HG03342 (cell line): ENCODE measurements at regions not wholly inside any gene's neighbourhood (a gene's known extent, or its start where the extent isn't known, plus 50 kb on each side); places are given as distances from the start of the nearest gene placed in this dataset.
"Not testable (repeated sequence)": the region's sequence is repeated elsewhere in the genome, so short reads cannot be mapped to it uniquely, and the experiment has no call there.

Source experiments
- ATAC-seq: cut with Tn5 transposase; IDR thresholded peaks from one replicate; pipeline ENCODE4 v1.9.1; 2021; ENCODE audit warnings: mild to moderate bottlenecking, moderate library complexity; ENCODE audit not compliant: unreplicated experiment

DNA sequence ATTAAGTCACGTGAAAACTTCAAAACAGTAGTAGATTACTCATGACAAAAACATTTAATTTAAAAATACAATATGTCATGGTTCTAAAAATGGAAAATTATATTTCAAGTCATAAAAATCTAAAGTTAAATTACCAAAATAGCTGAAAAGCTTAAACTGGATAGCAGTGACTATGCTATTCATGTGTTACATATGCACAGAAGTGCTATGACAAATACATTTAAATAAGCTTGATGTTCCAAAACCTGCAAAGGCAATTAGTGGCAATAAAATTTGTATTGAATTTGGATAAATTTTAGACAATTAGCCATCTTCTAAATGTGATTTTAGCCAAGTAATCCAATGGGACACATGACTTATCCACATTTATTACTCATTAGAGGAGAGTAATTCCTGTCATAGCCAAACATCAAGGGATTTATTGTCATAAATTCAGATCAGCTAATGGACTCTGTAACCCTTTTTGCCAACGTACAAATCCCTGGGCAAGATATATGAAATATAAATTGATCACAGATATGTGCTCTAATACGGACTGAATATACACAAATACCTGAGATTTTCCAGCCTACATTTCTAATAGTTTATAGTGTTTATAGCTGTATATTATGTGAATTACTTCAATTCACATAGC, 419.4 kb downstream of the ISL1 start:
- ATAC-seq: no peak

GRCh38 chr5:51806677-51807076, 423.4 kb downstream of the ISL1 start:
- no peak for ATAC-seq

- no peak for ATAC-seq
Measured at GRCh38 chr5:51810592-51810991, 427.3 kb downstream of the ISL1 start.

DNA sequence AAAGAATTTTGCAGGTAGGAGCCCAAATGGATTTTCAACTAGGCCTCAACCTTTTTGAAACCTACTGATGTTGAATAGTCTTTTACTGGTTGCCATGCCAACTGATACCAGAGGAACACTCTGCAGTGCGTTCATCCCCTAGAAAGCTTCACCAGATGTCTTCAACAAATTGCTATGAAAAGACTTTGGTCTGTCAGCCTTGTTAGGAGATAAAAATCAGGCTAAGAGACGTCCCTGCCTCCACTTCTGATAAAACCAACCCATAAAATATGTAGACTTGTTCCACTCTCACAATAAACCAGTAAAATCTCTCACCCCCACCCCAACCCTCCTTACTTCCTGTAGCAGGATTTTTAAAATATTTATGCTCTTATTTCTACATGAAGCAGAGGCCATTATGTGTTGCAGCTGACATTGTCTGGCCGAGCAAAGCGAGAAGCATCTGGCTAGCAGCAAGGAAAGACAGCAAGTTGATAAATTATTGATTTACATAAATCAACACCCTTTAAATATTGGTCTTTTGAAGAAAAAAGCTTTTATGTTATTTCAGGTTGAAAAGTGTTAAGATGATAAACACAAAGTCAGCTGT, 428.7 kb downstream of the ISL1 start:
- no peak for ATAC-seq

- ATAC-seq: not testable (repeated sequence)
Measured at GRCh38 chr5:51814817-51815216, 431.6 kb downstream of the ISL1 start.

DNA sequence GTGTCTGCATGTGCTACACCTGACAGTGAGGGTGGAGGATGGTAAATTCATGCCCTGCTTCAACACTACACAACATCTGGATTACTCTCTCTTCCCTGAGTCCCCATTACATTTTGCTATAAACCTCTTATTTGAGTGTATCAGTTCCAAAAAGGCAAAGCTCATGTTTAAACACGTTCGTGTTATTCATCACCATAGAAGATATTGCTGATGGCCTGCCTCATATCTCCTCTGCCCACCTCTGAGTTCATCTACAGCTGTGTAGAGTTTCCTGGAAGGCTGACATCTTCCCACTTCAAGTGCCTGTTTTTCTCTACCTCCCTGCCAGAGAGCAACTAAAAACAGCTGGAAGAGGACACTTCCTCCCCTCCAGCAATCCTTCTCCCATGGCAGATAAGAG, 433.2 kb downstream of the ISL1 start:
- ATAC-seq: no peak

- ATAC-seq: no peak
Measured at GRCh38 chr5:51821697-51822096, 438.4 kb downstream of the ISL1 start.

GRCh38 chr5:51829230-51829629, 446.0 kb downstream of the ISL1 start:
- ATAC-seq: no peak

DNA sequence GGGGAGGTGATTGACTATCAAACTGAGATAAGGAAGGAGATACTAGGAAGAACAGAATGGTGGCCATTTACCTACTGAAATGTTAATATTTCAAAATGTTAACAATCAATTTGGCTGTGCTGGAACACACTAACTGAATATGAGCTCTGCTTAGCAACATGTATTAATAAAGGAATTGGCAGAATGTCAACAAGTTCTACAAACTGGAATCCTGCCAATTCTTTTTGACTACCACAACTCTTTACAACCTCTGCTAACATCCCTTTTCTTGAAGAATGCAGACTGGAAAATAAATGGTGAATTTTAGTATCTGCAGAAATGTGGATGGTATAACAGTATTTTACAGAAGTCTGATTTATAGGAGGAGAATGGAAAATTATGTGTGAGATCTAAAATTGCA, 446.4 kb downstream of the ISL1 start:
- no peak for ATAC-seq

GRCh38 chr5:51832934-51833470, 449.8 kb downstream of the ISL1 start:
- no peak for ATAC-seq

GRCh38 chr5:51838459-51838858, 455.2 kb downstream of the ISL1 start:
- ATAC-seq: no peak

DNA sequence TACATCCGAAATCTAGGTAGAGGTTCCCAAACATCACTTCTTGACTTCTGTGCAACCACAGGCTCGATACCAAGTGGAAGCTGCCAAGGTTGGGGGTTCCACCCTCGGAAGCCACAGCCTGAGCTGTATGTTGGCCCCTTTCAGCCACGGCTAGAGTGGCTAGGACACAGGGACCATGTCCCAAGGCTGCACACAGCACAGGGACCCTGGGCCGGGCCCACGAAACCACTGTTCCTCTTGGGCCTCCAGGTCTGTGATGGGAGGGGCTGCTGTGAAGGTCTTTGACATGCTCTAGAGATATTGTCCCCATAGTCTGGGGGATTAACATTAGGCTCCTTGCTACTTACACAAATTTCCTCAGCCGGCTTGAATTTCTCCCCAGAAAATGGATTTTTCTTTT, 460.6 kb downstream of the ISL1 start:
- ATAC-seq: no peak

GRCh38 chr5:51846015-51846414, 462.8 kb downstream of the ISL1 start:
- no peak for ATAC-seq

DNA sequence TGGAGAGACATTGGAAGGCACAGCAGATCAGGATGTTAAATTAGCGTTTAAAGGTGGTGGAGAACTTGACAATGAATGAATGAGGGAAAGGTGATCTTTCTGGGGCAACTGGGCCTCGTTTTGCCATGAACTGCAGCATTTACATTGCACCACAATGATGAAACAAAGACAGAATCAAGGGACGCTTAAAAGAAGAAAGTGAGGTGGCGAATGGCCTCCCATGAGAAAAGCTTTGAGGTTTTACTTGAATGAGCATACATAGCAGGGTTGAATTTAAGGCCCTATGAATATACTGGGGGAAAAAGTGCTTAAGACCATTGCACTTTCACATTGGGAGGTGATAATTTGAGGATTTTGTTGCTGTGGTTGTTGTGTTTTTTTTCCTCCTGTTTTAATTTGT, 476.4 kb downstream of the ISL1 start:
- no peak for ATAC-seq

DNA sequence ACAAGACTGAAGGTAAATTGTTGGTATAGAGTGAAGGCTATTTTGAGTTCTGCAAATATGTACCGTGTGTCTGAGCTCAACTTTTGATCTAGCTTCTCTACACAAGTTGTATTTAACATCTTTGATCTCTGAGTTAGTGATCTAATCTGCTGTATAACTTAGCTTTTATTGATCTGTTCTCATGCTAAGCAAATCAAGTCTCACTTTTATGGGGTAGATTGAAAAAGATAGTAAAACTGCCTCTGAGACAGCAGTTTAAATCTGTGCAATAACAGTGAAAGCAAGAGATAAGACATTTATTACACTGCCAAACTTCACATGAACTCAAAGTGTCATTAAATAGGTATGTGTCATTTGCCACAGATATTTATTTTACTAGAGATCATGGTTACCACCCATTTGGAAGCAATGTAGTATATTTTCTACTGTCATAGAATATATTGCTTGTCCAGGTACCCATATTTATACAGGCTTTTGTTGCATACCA, 477.3 kb downstream of the ISL1 start:
- no peak for ATAC-seq

DNA sequence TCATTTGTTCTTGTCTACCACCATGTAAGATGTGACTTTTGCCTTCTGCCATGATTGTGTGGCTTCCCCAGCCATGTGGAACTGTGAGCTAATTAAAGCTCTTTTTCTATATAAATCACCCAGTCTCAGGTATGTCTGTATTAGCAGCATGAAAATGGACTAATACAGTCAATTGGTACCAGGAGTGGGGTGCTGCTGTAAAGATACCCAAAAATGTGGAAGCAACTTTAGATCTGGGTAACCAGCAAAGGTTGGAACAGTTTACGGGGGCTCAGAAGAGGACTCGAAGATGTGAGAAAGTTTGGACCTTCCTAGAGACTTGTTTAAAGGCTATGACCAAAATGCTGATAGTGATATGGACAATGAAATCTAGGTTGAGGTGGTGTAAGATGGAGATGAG, 488.9 kb downstream of the ISL1 start:
- no peak for ATAC-seq

GRCh38 chr5:51881901-51882300, 498.7 kb downstream of the ISL1 start:
- ATAC-seq: no peak

DNA sequence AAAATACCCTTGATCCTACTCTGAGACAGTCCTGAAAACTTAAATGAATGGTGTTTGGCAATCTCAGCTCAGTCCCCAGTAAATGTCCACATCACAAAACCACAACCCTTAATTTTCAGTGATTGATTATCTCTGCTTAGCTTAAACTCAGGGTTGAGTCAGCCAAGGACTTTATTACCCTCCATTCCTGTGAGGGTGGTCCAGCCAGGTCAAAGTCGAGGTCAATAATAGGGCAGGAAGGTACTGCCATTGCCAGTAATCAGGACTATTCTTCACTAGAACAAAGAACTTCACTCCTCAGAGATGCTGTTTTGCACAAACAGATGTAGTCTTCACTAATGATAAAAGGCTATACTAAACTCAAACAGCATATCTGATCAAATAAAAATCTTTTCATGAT, 499.4 kb downstream of the ISL1 start:
- ATAC-seq: no peak

DNA sequence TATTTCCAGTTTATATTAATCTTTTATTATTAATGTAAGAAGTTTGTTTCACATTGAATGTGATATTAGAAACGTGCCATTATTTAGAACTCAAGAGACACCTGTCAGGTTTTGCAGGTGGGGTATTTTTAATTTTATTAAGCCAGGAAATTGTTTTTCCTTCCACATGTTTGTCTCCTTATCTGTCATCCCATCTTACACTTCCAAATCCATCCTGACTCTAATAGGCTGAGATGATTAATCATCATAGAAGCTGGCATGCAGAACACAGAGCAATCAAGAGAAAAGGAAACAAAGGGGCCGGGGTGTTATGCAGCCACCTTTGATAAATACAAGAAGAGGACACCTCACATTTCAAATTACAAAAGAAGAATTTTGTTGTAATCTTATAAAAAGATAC, 506.5 kb downstream of the ISL1 start:
- no peak for ATAC-seq

DNA sequence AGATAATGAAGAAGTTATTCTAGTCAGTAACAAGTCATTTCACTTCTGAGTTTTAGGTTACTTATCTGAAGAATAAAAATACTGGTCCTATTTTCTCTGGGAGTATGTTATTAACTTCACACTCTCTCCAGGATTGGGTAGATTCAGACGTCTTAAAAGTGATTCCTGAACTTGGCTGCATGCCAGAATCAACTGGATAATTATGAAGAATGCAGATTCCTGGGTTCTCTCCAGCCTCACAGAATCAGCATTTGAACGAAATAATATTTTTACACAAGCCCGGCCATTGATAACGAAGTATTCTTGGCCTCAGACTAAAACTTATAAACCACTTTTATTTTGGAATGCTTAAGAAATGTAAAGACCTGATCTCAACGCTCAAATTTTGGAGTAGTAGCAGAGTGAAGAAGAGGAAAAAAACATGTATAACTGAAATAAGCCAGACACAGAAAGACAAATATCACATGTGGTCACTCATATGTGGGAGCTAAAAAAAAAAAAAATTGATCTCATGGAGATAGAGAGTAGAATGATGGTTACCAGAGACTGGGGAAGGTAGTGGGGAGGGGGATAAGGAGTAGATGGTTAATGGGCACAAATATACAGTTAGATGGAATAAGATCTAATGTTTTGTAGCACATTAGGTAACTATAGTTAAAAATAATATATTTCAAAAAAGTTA, 507.3 kb downstream of the ISL1 start:
- no peak for ATAC-seq

- ATAC-seq: no peak
Measured at GRCh38 chr5:51892680-51893079, 509.4 kb downstream of the ISL1 start.

DNA sequence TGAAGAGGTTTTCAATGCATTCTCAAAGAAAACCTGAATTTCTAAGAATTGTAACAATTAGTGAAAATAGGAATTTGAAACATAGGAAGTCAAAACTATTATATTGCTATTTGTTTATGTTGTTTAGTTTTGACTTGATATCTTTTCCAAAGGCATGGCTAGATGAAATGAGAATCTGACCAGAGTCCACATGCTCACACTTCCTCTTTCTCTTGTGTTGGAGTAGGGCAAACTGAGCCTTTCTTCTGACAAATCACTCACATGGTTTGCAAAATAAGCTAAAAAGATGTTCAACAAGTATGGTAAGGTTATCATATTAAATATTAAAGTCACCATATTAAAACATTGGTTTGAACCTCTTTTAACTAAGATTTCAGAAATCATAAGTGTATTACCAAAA, 512.6 kb downstream of the ISL1 start:
- ATAC-seq: no peak
